Activated effector memory CD4-positive, alpha-beta T cell treated with Interleukin-2 at 50 U/mL for 16 hours (primary cell): ENCODE measurements at regions not wholly inside any gene's neighbourhood (a gene's known extent, or its start where the extent isn't known, plus 50 kb on each side); places are given as distances from the start of the nearest gene placed in this dataset.
"Not testable (repeated sequence)": the region's sequence is repeated elsewhere in the genome, so short reads cannot be mapped to it uniquely, and the experiment has no call there.

Experiments used
- DNase-seq: peaks from one replicate; pipeline ENCODE4 v3.0.0-alpha.2; 2020

GRCh38 chr10:47622719-47623118 lies 99.3 kb upstream of the AGAP9 start:
- not testable (repeated sequence) for DNase-seq

- DNase-seq: not testable (repeated sequence)
Observed at GRCh38 chr10:47619300-47620012, 96.0 kb upstream of the AGAP9 start.

GRCh38 chr10:47609311-47609710 lies 85.9 kb upstream of the AGAP9 start:
- not testable (repeated sequence) for DNase-seq

- not testable (repeated sequence) for DNase-seq
Observed at GRCh38 chr10:47605791-47606773, 82.6 kb upstream of the AGAP9 start.

GRCh38 chr10:47600604-47601003 lies 77.2 kb upstream of the AGAP9 start:
- not testable (repeated sequence) for DNase-seq

- not testable (repeated sequence) for DNase-seq
Observed at GRCh38 chr10:47600127-47600526, 76.7 kb upstream of the AGAP9 start.

- not testable (repeated sequence) for DNase-seq
Observed at GRCh38 chr10:47599657-47600056, 76.2 kb upstream of the AGAP9 start.

GRCh38 chr10:47593805-47594204 lies 70.4 kb upstream of the AGAP9 start:
- not testable (repeated sequence) for DNase-seq

DNA sequence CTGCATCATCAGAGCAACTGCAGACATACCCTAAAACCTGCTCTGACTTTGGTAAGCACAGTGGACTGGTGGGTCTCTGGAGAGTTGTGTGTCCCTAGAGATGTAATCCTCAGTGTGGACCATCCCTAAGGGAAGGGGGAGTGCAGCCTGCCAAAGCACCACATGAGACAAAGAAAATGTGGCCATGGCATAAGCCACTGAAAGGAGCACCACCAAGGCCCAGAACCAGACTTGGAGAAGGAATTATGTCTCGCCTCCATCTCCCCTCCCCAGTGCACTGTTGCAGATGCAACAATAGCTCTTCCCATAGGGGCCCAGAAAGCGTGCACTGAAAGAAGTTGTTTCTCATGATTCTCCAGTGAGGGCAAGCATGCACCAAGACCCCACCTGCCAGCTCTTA lies 69.7 kb upstream of the AGAP9 start:
- not testable (repeated sequence) for DNase-seq

- DNase-seq: not testable (repeated sequence)
Observed at GRCh38 chr10:47590956-47591355, 67.5 kb upstream of the AGAP9 start.

GRCh38 chr10:47590534-47590933 lies 67.1 kb upstream of the AGAP9 start:
- DNase-seq: not testable (repeated sequence)

DNA sequence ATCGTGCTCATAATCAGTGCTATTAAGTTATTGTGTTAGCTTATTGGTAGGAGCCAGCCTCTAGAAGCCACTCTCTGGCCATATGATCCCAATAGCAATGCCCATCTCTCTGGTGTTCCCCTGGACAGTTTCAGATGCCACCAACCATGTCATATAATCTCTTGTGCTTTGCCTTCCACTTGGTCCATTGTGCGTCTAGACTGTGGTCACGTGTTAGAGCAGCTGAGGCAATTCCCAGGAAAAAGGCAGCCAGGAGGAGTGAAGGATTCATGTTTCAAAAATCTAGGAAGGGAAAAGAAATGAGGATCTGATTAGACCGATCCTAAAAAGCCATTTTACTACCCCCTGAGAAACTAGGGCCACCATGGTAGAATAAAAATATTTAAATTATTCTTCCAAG lies 58.6 kb upstream of the AGAP9 start:
- not testable (repeated sequence) for DNase-seq

- not testable (repeated sequence) for DNase-seq
Observed at GRCh38 chr10:47580063-47580462, 56.6 kb upstream of the AGAP9 start.

GRCh38 chr10:47578547-47578946 lies 55.1 kb upstream of the AGAP9 start:
- DNase-seq: not testable (repeated sequence)
